Heart left ventricle (tissue), 13 donors: ENCODE measurements at regions not wholly inside any gene's neighbourhood (a gene's known extent, or its start where the extent isn't known, plus 50 kb on each side); places are given as distances from the start of the nearest gene placed in this dataset.

Experiments
- POLR2A ChIP-seq, 2 donors: fragments of 450-650 bp; IDR thresholded peaks; one replicate each; pipeline ENCODE4 v1.6.1; 2017; ENCODE audit warnings: antibody characterized with exemption in 2 of 2, mild to moderate bottlenecking in 2 of 2, moderate library complexity in 2 of 2
- TF ChIP-seq, protein P1 (sequence below), 12 donors: fragments of 200-600 bp; sonication (generic) in 4 of 12; IDR thresholded peaks; one replicate each; pipeline versions ENCODE4 v1.5.0 to v1.8.0; 2018 to 2022; ENCODE audit warnings: antibody characterized with exemption in 12 of 12, mild to moderate bottlenecking in 5 of 12
- donor health status: ischemic (EF 13 %, LVEDD 7.1; RV severe dilation, severe dysfunction).
- donor health status: DM: no; HTN: yes; CAD: no.
- donor health status: DM: no; HTN: no; CAD: no.
- donor health status: ischemic (EF 25% LVEDD 6.9; RV normal size, moderate dysfunction).
- donor health status: ischemic (EF 25% LVEDD 5.7; RV mildly dilated, moderate dysfunction).
- donor health status: ischemic (EF 35%, LVEDD 5.7; RV mildly dilated, moderate dysfunction).
- donor health status: nonischemic (EF 11% LVEDD 7.7; RV severe dilation, severe dysfunction).
- donor health status: DM: yes; HTN: yes; CAD: no.
- donor health status: PGD.
- donor health status: ischemic (EF 29% LVEDD 5.4; RV normal size, mild dysfunction).
- donor health status: nonischemic (EF 23%, LVEDD 6.1; RV moderate dilation, normal function).

DNA sequence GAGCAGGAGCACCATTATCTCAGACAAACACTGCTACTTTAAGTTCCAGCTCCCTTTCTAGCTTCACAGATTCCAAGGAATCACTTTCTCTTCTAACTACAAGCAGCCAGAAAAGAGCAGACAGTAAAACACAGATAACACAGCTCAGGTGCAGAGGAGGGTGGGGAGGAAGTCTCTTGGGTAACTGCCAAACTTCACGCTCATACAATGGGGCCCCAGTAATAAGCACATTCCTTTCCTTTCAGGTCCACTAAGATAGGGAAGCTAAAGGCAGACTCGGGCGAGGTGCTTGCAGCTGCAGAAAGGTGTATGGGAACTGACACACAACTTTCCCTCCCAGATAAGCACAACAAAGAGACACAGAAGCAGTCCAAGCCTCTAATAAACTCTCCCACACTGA is 69.2 kb upstream of the OR9G4 start:
- TF ChIP-seq, protein P1, sequence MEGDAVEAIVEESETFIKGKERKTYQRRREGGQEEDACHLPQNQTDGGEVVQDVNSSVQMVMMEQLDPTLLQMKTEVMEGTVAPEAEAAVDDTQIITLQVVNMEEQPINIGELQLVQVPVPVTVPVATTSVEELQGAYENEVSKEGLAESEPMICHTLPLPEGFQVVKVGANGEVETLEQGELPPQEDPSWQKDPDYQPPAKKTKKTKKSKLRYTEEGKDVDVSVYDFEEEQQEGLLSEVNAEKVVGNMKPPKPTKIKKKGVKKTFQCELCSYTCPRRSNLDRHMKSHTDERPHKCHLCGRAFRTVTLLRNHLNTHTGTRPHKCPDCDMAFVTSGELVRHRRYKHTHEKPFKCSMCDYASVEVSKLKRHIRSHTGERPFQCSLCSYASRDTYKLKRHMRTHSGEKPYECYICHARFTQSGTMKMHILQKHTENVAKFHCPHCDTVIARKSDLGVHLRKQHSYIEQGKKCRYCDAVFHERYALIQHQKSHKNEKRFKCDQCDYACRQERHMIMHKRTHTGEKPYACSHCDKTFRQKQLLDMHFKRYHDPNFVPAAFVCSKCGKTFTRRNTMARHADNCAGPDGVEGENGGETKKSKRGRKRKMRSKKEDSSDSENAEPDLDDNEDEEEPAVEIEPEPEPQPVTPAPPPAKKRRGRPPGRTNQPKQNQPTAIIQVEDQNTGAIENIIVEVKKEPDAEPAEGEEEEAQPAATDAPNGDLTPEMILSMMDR (IDR thresholded peaks at IDR 0.05): no peak
- TF ChIP-seq POLR2A (IDR thresholded peaks at IDR 0.05): no peak
